LoVo (cell line): ENCODE measurements at regions not wholly inside any gene's neighbourhood (a gene's known extent, or its start where the extent isn't known, plus 50 kb on each side); places are given as distances from the start of the nearest gene placed in this dataset.

Experiments
- DNase-seq: peaks from one replicate; pipeline ENCODE4 v3.0.0-alpha.2; 2016; ENCODE audit warnings: low spot score

GRCh38 chr2:45301307-45302277 lies 292.3 kb upstream of the SIX2 start:
- peak; percentile 12 for DNase-seq

DNA sequence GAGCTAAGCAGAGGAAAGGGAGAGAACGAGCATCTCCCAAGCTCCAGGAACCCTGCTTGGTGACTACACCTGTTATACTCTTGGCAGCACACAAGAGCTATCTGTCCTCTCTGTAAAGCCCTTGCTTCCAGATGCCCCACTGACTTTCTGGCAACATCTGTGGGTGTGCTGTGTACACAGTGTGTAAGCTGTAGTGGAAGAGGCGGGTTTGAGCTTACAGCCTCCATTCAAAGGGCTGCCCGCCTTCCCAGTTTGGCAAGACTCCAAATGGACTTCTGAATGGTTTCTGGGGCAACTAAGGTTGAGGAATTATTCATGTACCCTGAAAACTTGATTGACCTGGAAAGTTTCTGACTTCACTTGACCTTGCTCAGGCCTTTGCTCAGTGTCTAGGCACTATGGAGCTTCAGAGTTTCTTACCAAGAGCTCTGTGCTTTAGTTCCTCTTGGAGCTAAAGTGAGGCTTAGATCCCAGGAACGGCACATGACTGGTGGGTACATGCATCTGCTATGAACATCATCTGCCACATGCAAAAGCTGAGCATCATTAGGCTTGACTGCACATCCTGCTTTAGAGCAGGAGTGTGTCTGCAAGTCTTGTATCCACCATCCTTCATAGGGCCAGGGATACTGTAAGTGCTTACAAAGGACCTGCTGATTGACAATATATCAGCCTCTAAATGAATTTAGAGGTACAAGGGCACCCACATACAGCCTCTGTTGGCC lies 290.9 kb upstream of the SIX2 start:
- no peak for DNase-seq

- DNase-seq = no peak
Observed at GRCh38 chr2:45299361-45299760, 290.1 kb upstream of the SIX2 start.

DNA sequence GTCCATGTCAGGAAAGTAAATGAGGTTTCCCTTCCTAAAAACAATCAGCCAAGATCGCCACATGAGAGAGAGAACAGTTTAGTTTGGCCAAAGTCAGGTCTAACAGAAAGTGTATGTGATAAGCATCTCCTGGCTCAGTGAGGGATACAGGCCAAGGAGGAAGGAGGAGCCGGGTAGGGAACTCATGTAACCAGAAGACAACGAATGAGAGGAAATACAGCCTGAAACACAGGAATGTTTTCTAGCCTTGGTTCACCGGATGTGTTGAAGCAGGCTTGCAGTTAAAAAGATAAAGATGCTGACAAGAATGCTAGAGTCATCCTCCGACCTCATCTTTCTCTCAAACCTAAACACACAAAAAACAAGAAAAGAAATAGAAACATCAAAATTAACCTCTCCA lies 283.9 kb upstream of the SIX2 start:
- DNase-seq = no peak

DNA sequence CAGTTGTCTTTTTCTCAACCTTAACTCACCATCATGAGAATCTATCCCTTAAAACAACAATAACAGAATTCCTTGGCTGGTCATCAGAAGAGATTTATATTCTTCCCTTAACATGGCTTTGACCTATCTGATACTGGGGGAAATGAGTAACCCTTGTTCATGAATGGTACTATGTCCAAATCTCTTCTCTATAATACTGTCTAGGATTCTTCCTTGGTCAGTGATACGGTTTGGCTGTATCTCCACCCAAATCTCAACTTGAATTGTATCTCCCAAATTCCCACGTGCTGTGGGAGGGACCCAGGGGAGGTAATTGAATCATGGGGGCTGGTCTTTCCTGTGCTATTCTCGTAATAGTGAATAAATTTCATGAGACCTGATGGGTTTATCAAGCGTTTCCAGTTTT lies 282.0 kb upstream of the SIX2 start:
- DNase-seq = no peak

GRCh38 chr2:45289997-45290709 lies 280.9 kb upstream of the SIX2 start:
- no peak for DNase-seq

- no peak for DNase-seq
Observed at GRCh38 chr2:45288532-45289417, 279.5 kb upstream of the SIX2 start.

DNA sequence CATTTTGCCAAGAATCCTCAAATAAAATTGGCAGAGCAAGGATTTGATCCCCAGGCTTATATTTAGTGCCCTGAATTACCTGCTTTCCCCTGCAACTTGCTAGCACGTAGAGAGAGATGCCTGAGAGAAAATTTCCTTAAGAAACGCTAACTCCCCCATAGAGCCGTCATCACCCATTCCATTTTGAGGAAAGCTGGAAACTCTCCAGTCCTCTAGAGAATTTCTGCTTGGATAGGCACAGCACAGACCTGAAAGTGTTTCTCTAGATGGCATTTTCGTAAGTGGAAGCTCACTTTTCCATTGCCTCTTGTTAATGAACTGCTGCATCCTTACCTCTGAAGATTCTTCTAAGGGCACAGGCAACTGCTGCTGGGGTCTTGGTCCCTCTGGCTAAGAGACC lies 277.8 kb upstream of the SIX2 start:
- DNase-seq = no peak

- DNase-seq = no peak
Observed at GRCh38 chr2:45285771-45286390, 276.6 kb upstream of the SIX2 start.

GRCh38 chr2:45285311-45285710 lies 276.1 kb upstream of the SIX2 start:
- DNase-seq = no peak

GRCh38 chr2:45284621-45284995 lies 275.4 kb upstream of the SIX2 start:
- no peak for DNase-seq

DNA sequence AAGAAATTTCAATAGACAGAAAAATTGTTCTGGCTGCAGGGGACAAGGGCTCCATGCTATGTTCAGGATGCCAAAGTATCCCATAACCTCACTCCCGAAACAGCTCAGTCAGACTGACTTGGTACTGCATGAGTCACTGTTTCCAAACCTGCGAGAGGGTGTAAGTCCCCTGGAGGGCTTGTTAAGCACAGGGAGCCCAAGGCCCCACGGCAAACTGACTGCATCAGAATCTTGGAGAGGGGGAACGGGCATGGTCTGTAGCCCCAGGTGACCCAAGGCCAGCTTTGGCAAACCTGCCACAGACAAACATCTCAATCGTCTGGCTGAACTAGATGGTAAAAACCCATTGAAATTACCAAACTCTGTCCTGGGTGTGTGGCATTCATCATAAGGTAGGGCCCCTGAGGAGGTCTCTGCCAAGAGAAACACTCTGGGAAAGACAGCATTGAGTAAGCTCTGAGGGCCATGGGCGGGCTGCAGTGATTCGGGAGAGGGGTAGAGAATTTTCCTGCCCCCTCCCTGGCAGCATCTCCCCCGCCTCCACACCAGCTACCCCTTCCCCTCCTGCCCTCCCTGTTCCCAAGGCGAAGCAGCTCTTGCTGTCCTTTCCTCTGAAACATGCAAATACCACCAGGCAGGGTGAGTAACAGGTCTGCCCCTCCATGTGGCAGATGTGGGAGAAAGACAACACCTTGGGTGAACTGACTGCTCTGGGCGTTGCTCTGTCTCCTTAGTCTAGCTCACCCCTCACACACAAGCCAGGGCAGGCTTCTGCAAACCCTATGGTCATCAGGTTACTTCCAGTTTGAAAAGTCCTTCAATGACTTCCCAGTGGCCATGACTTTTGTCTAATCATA lies 274.7 kb upstream of the SIX2 start:
- no peak for DNase-seq

DNA sequence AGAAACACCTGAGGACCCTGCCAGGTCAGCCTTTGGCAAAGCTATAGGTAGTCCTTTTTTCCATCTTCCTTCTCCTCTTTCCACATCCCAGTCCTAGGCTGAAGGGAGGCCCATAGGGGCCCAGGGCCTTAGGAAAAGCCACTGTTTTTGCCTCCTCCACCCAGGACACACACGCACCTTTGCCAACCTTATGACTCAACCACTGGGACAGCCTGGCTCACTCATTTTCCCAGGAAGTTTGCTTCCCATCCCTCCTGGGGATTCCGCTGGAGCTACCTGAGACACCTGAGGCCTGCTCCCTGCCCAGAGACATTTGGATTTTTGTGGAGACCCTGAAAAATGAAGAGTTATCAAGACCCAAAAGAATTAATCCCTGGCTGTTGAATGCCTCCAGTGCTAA lies 273.4 kb upstream of the SIX2 start:
- no peak for DNase-seq

DNA sequence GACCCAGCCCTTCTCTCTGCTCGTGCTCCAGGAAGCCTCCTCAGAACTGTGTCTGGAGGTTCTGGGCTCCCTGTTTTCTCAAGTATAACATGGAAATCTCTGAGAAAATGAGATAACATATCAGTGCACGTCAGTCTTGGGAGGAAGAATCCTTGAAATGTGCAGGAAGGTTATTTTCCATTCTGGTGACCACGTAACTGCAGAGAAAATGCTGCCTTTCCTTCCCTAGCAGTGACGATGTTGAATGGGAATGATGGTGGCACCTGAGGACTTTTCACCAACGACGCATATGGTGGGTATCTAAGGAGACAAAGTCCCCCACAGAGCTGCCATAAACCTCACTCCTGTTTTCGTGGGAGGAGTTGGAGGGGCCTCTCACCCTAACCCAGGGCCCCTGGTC lies 272.1 kb upstream of the SIX2 start:
- no peak for DNase-seq

- DNase-seq = no peak
Observed at GRCh38 chr2:45280794-45281193, 271.5 kb upstream of the SIX2 start.

- no peak for DNase-seq
Observed at GRCh38 chr2:45279356-45279755, 270.1 kb upstream of the SIX2 start.

GRCh38 chr2:45278365-45279078 lies 269.3 kb upstream of the SIX2 start:
- DNase-seq = no peak

DNA sequence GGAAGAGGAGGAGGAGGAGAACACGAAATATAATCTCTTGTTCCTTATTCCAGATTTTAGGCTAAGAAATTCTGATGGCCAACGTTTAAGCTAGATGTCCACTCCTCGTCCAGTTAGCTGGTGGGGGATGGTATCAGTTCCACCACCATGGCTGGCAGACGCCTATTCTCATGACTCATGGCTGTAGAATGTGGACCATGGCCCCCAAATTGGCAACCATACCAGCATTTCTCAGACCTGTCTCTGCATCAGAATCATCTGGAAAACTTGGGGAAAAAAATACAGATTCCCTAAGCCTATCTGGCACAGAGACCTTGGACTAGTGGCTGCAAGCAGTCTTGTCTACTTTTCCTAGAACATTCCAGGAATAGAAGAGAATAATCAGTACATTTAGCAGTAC lies 267.7 kb upstream of the SIX2 start:
- no peak for DNase-seq

- DNase-seq = no peak
Observed at GRCh38 chr2:45275806-45276205, 266.6 kb upstream of the SIX2 start.
